Inferior parietal cortex (tissue), 1 donor: ENCODE measurements at regions not wholly inside any gene's neighbourhood (a gene's known extent, or its start where the extent isn't known, plus 50 kb on each side); places are given as distances from the start of the nearest gene placed in this dataset.
A peak's percentile ranks its signal among the peaks of the same experiment; 100 is the strongest.
"Not testable (repeated sequence)": the region's sequence is repeated elsewhere in the genome, so short reads cannot be mapped to it uniquely, and the experiment has no call there.

Experiments
- DNase-seq: peaks from one replicate; pipeline ENCODE4 v3.0.0-alpha.2; 2016; ENCODE audit errors: extremely low spot score

GRCh38 chr10:21406595-21407193, 118.8 kb downstream of the SKIDA1 start:
- peak; percentile 23 for DNase-seq

GRCh38 chr10:21405981-21406380, 119.5 kb downstream of the SKIDA1 start:
- DNase-seq = no peak

- no peak for DNase-seq
Observed at GRCh38 chr10:21403256-21404015, 122.0 kb downstream of the SKIDA1 start.

DNA sequence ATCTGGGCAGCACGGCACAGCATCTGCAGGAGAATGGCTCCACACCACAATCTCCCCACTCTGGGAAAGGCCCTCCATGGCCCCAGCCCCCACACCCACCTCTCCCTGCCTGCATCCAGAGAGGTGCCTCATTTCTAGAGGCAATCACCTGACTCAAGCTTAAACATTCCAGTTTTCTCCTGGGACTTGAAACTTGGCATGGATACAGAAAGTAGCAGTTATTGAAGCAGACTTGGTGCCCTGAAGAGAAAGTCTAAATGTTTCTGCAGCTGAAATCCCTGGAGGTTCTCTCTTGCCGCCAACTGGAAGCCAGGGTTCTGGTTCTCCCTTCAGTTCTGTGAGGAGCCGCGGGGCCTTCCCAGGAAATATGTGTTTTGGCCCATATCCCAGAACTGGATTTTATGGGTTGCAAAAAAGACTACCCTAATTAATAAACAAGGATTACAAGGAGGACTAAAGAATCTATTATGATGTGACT, 122.8 kb downstream of the SKIDA1 start:
- no peak for DNase-seq

GRCh38 chr10:21401196-21401595, 124.3 kb downstream of the SKIDA1 start:
- no peak for DNase-seq

- no peak for DNase-seq
Observed at GRCh38 chr10:21399392-21400035, 126.0 kb downstream of the SKIDA1 start.

GRCh38 chr10:21398563-21399231, 126.8 kb downstream of the SKIDA1 start:
- no peak for DNase-seq

GRCh38 chr10:21396889-21397288, 128.6 kb downstream of the SKIDA1 start:
- DNase-seq = no peak

DNA sequence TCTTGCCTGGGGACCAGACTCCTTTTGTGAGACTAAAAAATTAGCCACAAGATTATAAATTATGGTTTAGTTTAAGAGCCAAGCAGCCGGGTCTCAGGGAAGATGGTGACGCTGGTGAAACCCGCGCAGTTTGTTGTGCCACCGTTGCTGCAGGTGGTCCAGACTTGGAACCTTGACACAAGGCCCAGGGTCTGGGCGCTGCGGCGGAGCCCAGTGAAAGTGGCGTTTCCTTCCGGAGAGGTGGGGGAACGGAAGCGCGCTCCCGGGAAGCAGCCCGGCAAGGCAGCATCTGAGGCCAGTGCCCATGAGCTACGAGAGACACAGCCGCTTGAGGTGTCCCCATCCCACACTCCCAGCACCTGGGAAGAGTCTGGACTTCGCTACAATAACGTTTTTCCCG, 131.6 kb downstream of the SKIDA1 start:
- no peak for DNase-seq

DNA sequence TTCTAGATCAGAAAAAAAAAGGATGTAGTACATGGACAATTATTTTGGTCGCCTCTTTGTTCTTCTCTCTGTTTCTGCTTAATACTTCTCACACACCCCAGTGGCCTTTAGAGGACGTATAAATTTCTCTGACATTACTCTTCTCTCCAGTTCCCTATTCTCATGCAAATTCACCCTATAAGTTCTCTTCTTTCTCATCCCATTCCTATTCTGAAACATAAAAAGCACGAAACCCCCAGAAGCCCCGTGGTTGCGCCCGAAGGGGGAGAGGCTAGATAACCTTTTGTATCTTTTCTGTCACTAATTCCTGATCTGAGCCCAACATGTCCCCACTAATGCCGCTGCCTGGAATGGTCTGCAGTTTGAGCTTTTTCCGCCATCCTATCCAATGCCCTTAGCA, 136.9 kb downstream of the SKIDA1 start:
- DNase-seq = no peak

DNA sequence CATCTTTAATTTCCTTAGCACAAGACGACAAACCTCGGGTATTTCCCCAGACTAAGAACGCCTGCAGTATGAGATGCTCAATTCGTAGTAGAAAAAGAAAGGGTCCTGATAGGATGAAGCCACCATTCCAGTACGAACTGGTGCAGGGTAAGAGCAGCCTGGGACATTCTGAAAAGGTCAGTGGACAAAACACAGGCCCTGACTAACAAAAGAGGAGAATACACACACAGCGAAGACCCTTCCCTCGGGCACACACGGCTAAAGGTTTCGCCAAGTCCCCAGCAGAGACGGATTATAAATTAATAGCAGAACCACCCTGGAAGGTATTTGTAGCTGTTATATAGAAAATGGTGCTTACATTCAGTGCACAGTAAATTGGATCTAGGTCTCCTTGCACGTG, 137.6 kb downstream of the SKIDA1 start:
- no peak for DNase-seq

DNA sequence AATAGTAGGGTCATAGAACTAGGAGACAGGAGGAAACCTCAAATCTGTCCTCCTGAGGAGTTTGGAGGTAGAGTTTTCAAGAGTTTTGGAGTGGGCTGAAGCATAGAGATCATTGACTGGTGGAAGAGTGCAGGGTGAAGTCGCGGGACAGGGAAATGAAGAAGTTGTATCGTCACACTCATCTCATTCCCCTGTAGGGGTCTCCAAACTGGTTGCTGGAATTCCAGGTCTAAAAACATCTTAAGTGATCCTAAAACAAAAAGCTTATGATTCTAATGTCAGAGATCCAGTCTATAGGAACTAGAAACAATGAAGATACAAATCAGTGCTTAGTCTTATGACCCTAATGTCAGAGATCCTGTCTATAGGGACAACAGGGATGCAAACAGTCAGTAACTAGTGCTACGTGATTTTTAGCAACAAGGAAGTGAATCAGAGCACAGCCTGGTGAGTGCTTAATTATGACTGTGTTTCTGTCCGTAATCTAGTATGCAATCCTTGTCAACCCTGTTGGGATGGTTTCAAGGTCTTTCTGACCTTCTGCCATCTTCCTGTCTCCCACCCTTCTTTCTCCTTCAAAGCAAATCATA, 139.4 kb downstream of the SKIDA1 start:
- DNase-seq = no peak

DNA sequence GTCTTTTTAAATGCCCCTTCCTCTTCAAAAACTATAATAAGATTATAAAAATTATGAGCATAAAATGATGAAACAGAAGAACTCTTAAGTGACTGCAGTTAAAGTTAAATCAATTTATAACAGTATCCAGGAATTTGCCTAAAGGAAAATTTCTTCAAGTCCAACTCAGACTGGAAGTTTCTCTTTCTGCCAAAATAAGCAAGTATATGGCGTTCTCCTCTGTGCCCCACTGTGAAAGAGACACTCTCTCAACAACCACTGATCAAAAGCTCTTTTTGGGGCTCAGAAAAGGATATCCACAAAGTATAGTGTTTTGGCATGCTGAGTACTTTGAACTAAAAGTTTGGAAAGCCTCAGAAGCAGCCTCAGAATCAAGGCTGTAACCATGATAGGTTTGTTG, 139.9 kb downstream of the SKIDA1 start:
- DNase-seq = no peak

- DNase-seq = no peak
Observed at GRCh38 chr10:21379143-21379542, 146.3 kb downstream of the SKIDA1 start.

DNA sequence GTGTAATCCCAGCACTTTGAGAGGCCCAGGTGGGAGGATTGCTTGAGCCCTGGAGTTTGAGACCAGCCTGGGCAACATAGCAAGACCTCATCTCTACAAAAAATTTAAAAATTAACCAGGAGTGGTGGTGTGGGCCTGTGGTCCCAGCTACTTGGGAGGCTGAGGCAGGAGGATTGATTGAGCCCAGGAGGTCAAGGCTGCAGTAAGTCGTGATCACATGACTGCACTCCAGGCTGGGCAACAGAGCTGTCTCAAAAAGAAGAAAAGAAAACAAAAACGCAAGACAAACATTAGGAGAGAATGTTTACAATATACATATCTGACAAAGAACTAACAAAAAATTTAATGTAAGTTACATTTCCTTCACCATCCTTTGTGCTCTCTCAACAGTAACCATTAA, 150.2 kb downstream of the SKIDA1 start:
- DNase-seq = not testable (repeated sequence)

- not testable (repeated sequence) for DNase-seq
Observed at GRCh38 chr10:21373881-21374280, 151.6 kb downstream of the SKIDA1 start.

DNA sequence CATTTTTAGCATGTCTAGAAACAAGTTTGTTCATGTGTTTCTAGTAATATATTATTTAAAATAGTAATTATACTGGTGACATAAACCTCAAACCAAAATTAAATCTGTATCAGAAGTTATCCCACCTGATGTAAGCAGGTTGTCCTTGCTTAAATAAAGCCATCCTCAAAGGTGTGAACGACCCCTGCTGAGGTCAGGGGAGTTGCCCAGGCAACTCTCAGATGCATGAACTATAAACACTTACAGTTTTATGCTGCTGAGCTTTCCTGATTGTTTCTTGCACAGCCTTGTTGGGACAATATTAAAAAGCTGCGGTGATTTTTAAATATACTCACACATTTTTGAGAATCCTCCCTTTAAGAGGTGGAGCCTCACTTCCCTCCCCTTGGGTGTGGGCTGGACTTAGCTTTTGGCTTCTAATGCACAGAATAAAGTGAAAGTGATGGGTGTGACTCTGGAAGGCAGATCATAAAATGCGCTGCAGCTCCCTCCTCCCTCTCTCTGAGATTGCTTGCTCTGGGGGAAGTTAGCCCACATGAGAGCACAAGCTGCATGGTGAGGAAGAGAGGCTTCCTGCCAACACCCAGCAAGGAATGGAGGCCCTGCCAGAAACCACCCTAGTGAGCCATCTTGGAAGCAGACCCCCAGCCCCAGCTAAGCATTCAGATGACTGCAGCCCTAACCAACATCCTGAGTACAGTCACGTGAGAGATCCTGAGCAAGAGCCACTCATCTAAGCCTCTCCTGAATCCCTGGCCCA, 152.7 kb downstream of the SKIDA1 start:
- DNase-seq = no peak

GRCh38 chr10:21369697-21370096, 155.8 kb downstream of the SKIDA1 start:
- no peak for DNase-seq

DNA sequence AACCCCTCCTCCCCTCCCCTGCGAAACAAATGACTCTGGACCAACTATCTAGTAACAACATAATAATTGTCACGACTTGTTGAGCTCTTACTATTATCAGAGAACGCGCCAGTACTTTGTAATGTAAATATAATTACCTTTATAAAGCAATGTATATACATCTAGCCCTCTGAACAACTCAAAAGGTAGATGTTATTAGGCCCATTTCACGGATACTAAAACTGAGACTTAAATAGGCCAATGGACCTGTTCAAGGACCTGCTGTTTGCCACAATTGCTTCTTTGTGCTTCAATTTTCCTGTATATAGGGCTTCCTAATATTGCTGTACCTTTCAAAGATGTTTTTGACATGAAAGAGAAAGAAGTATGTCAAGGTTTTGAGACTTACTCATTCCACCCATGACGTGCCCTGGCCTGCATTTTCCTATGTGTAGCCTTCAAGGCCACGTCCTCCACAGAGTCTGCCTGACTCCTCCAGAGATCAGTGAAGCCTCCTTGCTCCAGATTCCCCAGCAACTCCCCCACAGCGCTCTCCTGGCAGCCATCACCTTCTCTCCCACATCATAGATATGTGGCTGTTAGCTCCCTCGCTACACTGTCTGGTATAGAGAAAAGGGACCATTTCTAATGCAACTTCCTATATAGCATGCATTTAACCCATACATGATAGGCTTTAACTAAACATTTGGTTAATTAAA, 156.6 kb downstream of the SKIDA1 start:
- DNase-seq = no peak

GRCh38 chr10:21368022-21368582, 157.4 kb downstream of the SKIDA1 start:
- no peak for DNase-seq
